ENCODE measurements at regions not wholly inside any gene's neighbourhood (a gene's known extent, or its start where the extent isn't known, plus 50 kb on each side); places are given as distances from the start of the nearest gene placed in this dataset.

- no peak for DNase-seq
These were observed 750.1 kb downstream of the BRD1 start for GRCh38 chr22:49077586-49077985.

GRCh38 chr22:49077036-49077393 lies 750.7 kb downstream of the BRD1 start:
- DNase-seq, result no peak

- no peak for DNase-seq
These were observed 751.2 kb downstream of the BRD1 start for GRCh38 chr22:49076300-49077035.

- DNase-seq, result no peak
These were observed 752.5 kb downstream of the BRD1 start for GRCh38 chr22:49075150-49075549.

GRCh38 chr22:49073873-49074417 lies 753.7 kb downstream of the BRD1 start:
- no peak for DNase-seq

- no peak for DNase-seq
These were observed 754.6 kb downstream of the BRD1 start for GRCh38 chr22:49072996-49073645.

GRCh38 chr22:49070501-49070900 lies 757.2 kb downstream of the BRD1 start:
- no peak for DNase-seq

- DNase-seq, result no peak
These were observed 758.7 kb downstream of the BRD1 start for GRCh38 chr22:49068861-49069500.

GRCh38 chr22:49067504-49067903 lies 760.2 kb downstream of the BRD1 start:
- no peak for DNase-seq

GRCh38 chr22:49066619-49067018 lies 761.1 kb downstream of the BRD1 start:
- DNase-seq, result no peak

- DNase-seq, result no peak
These were observed 762.8 kb downstream of the BRD1 start for GRCh38 chr22:49064836-49065235.

GRCh38 chr22:49063545-49063890 lies 764.2 kb downstream of the BRD1 start:
- no peak for DNase-seq

GRCh38 chr22:49062802-49063544 lies 764.7 kb downstream of the BRD1 start:
- no peak for DNase-seq

- DNase-seq, result no peak
These were observed 765.4 kb downstream of the BRD1 start for GRCh38 chr22:49062155-49062801.

- DNase-seq, result no peak
These were observed 769.8 kb downstream of the BRD1 start for GRCh38 chr22:49057910-49058309.

- DNase-seq, result no peak
These were observed 771.4 kb downstream of the BRD1 start for GRCh38 chr22:49056301-49056700.

- no peak for DNase-seq
These were observed 772.3 kb downstream of the BRD1 start for GRCh38 chr22:49055406-49055805.

GRCh38 chr22:49053578-49053977 lies 774.1 kb downstream of the BRD1 start:
- DNase-seq, result no peak

- DNase-seq, result no peak
These were observed 775.1 kb downstream of the BRD1 start for GRCh38 chr22:49052560-49052959.

- peak; percentile 55 for DNase-seq
These were observed 775.6 kb downstream of the BRD1 start for GRCh38 chr22:49052023-49052538.

GRCh38 chr22:49051491-49052022 lies 776.1 kb downstream of the BRD1 start:
- no peak for DNase-seq

- no peak for DNase-seq
These were observed 778.0 kb downstream of the BRD1 start for GRCh38 chr22:49049691-49050090.
